IMR-90 (cell line): ENCODE measurements at regions not wholly inside any gene's neighbourhood (a gene's known extent, or its start where the extent isn't known, plus 50 kb on each side); places are given as distances from the start of the nearest gene placed in this dataset. TPM values are rescaled to one million over a fixed set of nuclear protein-coding genes. Genes with fewer than 3 reads are reported as not detected.

Source experiments
- microRNA-seq, 2 experiments: library from miRNA; stranded (forward) in 1 of 2; unstranded in 1 of 2; fragments of 10-50 nt in 1 of 2; fragments of <30 nt in 1 of 2; gene quantifications in 1 of 2; microRNA quantifications in 1 of 2; one replicate each; pipeline versions ENCODE3 to v1.1.0; 2013 to 2020; ENCODE audit not compliant: insufficient read depth in 1 of 2, insufficient read length in 1 of 2, unreplicated experiment in 1 of 2
- small RNA-seq, 5 experiments: library from RNA; depleted of rRNA; stranded (forward); fragments of <200 nt; gene quantifications; one replicate each; pipeline ENCODE3, GENCODE V24; 2012

Small RNA genes in the stretch of these regions (microRNA-seq; reads per million reads assigned to microRNA genes)
- not detected for gene AC093303.1 (ENCODE audit: insufficient read depth, insufficient read length)

Small RNA genes in the stretch of these regions (small RNA-seq; reads per million reads assigned to genes)
- gene AC093303.1, result 0 reads per million in 5 experiments
